B cell (primary cell): ENCODE measurements at regions not wholly inside any gene's neighbourhood (a gene's known extent, or its start where the extent isn't known, plus 50 kb on each side); places are given as distances from the start of the nearest gene placed in this dataset.

Experiments
- CTCF ChIP-seq: fragments of 200-600 bp; IDR thresholded peaks from one replicate; pipeline ENCODE4 v1.8.0; 2022; ENCODE audit warnings: antibody characterized with exemption, mild to moderate bottlenecking
- EZH2 ChIP-seq: IDR thresholded peaks from 2 replicates; pipeline ENCODE4 v1.6.1; 2012; ENCODE audit warnings: borderline replicate concordance, low read depth, mild to moderate bottlenecking, moderate library complexity, low read length; ENCODE audit not compliant: insufficient read depth, poor library complexity, severe bottlenecking

- no peak for TF ChIP-seq EZH2
- no peak for TF ChIP-seq CTCF
Observed at GRCh38 chr3:87349833-87350232, 73.4 kb upstream of the POU1F1 start.
